ENCODE measurements at regions not wholly inside any gene's neighbourhood (a gene's known extent, or its start where the extent isn't known, plus 50 kb on each side); places are given as distances from the start of the nearest gene placed in this dataset.

DNA sequence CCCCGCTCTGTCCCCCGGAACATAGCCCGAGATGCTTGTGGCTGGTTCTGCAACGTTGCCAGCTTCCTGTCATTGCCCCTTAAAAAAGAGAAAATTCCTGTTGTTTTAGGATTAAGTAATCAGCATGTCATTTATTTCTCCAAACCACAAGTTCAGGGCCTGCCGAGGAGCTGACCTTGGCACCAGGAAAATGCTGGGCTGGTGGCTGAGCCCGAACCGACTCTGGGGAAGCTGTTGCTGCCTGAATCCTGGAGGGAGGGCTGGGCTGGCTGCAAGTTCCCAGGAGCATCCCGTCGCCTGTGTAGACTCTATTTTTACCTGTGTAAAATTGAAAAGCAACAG lies 130.9 kb upstream of the FOXF1 start:
- H3K4me3 ChIP-seq (ENCODE audit: low read depth, low read length): no peak overlapping the region
- no peaks in the 10 kb centered on the region for H3K9me3 ChIP-seq (ENCODE audit: control insufficient read depth, insufficient read depth, low read length)
- no peaks in the 10 kb centered on the region for H3K4me1 ChIP-seq (ENCODE audit: control insufficient read depth, insufficient read depth, low read length)
- no peaks in the 10 kb centered on the region for H3K36me3 ChIP-seq (ENCODE audit: control insufficient read depth, insufficient read depth, low read length)
- no peaks in the 10 kb centered on the region for H3K27me3 ChIP-seq (ENCODE audit: control insufficient read depth, insufficient read depth, low read length)
- no peak overlapping the region for H3K9ac ChIP-seq (ENCODE audit: low read depth, low read length)

DNA sequence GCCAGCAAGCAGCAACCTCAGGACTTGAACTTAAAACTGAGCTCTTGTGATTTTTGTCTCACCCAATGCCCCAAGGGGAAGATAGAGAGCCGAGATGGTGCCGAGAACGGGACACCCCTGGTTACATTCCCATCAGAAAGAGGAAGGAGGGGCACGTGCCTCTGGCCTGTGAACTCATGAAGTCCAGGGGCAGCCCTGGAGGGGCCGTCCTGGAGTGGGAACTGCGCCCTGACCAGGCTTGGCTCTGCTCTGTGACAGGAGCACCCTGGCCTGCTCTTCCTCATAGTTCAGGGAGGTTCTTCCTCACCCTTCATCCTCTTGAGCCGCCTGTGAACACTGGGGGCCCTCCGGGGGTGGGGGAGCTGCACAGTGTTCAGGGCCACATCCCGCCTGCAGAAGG lies 130.3 kb upstream of the FOXF1 start:
- H3K4me3 ChIP-seq (ENCODE audit: low read depth, low read length): no peak overlapping the region
- no peaks in the 10 kb centered on the region for H3K36me3 ChIP-seq (ENCODE audit: control insufficient read depth, insufficient read depth, low read length)
- no peaks in the 10 kb centered on the region for H3K9me3 ChIP-seq (ENCODE audit: control insufficient read depth, insufficient read depth, low read length)
- H3K27me3 ChIP-seq (ENCODE audit: control insufficient read depth, insufficient read depth, low read length): no peaks in the 10 kb centered on the region
- no peak overlapping the region for H3K9ac ChIP-seq (ENCODE audit: low read depth, low read length)
- no peaks in the 10 kb centered on the region for H3K4me1 ChIP-seq (ENCODE audit: control insufficient read depth, insufficient read depth, low read length)

DNA sequence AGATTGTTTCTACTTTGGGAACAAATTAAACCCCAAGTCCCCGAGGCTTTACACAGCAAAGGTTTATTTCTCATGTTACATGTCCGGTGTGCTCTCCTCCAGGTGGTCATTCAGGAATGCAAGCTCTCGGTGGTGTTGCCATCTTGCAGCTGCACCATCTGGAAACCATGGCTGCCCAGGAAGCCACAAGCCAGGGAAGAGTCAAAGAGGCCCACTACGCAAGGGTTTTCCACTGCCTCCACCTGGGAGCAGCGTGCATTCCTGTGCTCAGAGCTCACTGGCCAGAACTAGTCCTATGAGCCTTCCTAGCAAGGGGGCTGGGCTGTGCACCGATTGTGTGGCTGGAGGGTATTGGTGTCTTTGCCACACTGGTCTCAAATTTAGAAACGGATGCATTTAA lies 128.8 kb upstream of the FOXF1 start:
- Histone ChIP-seq H3K4me3 (ENCODE audit: low read depth, low read length) (no peak overlapping the region), H3K9me3 (ENCODE audit: control insufficient read depth, insufficient read depth, low read length) (no peaks in the 10 kb centered on the region), H3K36me3 (ENCODE audit: control insufficient read depth, insufficient read depth, low read length) (no peaks in the 10 kb centered on the region), H3K4me1 (ENCODE audit: control insufficient read depth, insufficient read depth, low read length) (no peaks in the 10 kb centered on the region), H3K9ac (ENCODE audit: low read depth, low read length) (no peak overlapping the region), H3K27me3 (ENCODE audit: control insufficient read depth, insufficient read depth, low read length) (no peaks in the 10 kb centered on the region)

DNA sequence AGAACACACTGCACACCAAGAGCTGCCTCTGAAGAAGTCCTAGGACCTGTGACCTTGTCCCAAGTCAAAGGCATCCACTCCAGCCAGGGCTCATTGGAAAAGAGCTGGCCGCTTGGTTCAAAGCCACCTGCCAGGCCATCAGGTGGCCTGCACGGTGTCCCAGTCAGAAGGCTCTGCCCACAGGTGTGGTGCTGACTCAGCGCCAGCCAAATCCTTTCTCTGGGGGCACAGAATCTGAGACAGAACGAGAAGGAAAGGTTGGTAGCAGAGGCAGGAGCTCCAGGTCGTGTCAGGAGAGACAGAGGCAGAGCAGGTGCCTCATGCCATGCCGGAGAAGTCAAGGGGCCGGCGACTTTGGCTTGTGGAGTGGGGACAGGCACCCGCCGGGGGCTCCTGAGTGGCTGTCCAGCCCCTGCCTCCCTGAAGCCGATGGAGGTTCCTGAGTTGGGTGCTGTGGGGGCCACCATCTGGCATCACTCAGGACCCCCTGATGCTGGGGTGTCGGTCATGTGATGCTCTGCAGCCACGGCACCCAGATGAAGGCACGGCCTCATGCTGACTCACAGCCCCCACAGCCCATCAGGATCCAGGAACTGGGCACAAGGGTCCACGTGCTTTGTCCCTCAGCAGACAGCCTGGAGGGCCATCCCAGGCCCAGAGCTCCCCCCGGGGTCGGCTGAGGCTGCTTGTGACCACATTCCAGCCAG lies 128.1 kb upstream of the FOXF1 start:
- H3K4me3 ChIP-seq (ENCODE audit: low read depth, low read length): no peak overlapping the region
- no peaks in the 10 kb centered on the region for H3K9me3 ChIP-seq (ENCODE audit: control insufficient read depth, insufficient read depth, low read length)
- H3K9ac ChIP-seq (ENCODE audit: low read depth, low read length): no peak overlapping the region
- H3K27me3 ChIP-seq (ENCODE audit: control insufficient read depth, insufficient read depth, low read length): no peaks in the 10 kb centered on the region
- no peaks in the 10 kb centered on the region for H3K36me3 ChIP-seq (ENCODE audit: control insufficient read depth, insufficient read depth, low read length)
- no peaks in the 10 kb centered on the region for H3K4me1 ChIP-seq (ENCODE audit: control insufficient read depth, insufficient read depth, low read length)

DNA sequence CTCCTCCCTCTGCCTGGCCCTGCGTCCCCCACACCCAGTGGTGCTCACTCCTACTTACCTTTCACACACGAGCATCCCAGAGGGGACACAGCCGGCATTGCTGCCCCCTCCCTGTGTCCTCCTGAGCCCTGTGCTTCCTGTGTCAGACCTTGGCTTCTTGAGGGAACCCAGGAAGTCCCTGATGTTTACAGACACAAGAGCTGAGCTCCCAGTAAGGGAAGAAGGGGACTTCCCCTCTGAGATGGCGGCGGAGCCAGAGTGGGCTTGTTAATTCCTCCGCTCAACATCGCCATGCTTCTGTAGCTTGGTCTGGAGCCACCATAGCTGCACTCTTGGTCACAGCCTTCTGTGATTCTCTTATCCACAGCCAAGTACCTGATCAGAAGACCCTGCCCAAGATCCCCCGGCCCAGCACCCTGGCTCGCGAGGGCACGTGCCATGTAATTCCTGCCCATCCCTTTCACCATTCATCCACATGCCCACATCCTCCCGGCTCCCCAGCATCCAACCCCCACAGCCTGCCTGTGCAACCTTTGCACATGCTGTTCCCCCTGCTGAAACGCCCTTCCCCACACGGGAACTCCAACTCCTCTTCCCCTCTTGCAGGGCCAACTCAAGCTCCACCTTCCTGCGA lies 127.4 kb upstream of the FOXF1 start:
- Histone ChIP-seq H3K9ac (ENCODE audit: low read depth, low read length) (no peak overlapping the region), H3K36me3 (ENCODE audit: control insufficient read depth, insufficient read depth, low read length) (no peaks in the 10 kb centered on the region), H3K27me3 (ENCODE audit: control insufficient read depth, insufficient read depth, low read length) (no peaks in the 10 kb centered on the region), H3K4me1 (ENCODE audit: control insufficient read depth, insufficient read depth, low read length) (no peaks in the 10 kb centered on the region), H3K4me3 (ENCODE audit: low read depth, low read length) (no peak overlapping the region), H3K9me3 (ENCODE audit: control insufficient read depth, insufficient read depth, low read length) (no peaks in the 10 kb centered on the region)

DNA sequence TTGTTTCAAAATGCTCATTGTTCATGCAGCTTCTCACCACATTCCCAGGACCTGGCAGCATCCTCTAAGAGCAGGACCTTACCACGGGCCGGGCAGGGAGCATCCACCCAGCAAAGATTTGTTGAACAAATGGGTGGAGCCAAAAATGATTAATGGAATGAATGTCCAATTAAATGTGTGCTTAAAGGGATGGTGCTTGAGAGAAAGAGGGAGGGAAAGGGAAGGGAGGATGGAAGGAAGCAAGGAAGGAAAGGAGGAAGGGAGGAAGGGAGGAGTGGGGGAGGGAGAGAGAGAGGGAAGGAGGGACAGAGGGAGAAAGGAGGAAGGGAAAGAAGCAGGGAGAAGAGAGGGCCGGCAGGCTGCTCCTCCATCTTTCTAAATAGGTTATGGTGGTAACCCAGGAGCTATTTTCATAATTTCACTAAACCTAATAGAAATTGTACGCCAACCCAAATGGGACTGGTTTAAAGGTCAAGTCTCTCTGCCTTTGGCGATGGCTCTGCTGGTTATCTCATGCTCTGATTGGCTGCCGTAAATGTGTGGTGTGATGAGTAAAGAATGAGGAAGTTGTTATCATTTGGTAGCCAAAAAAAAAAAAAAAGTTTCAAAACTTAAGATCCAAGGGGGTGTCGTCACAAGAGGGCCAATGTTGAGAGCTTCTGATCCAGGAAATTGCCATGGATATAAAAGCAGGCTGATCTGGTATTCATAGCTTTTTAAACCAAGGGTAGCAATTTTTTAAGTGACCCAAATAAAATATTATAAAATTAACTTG lies 126.7 kb upstream of the FOXF1 start:
- H3K27me3 ChIP-seq (ENCODE audit: control insufficient read depth, insufficient read depth, low read length): peaks cover 2% of the 10 kb centered on the region

DNA sequence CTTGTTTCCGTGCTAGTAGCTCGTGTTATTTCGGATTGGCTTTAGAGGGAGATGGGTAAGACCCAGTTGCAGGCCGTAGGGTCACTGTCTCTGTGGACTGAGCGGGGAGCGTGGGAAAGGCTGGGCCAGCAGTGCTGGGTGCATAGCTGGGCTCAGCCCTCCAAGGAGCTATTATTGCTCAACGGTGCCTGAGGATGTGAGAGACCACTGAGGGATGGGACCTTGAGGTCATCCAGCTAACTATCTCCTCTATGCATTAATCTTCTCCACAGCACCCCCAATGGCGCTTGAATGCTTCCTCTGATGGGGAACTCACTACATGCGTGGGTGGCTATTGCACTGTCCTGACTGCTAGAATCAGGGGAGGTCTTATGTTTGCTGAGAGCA lies 126.1 kb upstream of the FOXF1 start:
- H3K9ac ChIP-seq (ENCODE audit: low read depth, low read length): no peak overlapping the region
- H3K4me1 ChIP-seq (ENCODE audit: control insufficient read depth, insufficient read depth, low read length): no peaks in the 10 kb centered on the region
- H3K36me3 ChIP-seq (ENCODE audit: control insufficient read depth, insufficient read depth, low read length): no peaks in the 10 kb centered on the region
- peaks cover 4% of the 10 kb centered on the region for H3K27me3 ChIP-seq (ENCODE audit: control insufficient read depth, insufficient read depth, low read length)
- no peak overlapping the region for H3K4me3 ChIP-seq (ENCODE audit: low read depth, low read length)
- H3K9me3 ChIP-seq (ENCODE audit: control insufficient read depth, insufficient read depth, low read length): no peaks in the 10 kb centered on the region

More for the DNA sequence above, 126.7 kb upstream of the FOXF1 start:
- Histone ChIP-seq H3K9me3 (ENCODE audit: control insufficient read depth, insufficient read depth, low read length) (no peaks in the 10 kb centered on the region), H3K4me3 (ENCODE audit: low read depth, low read length) (no peak overlapping the region), H3K36me3 (ENCODE audit: control insufficient read depth, insufficient read depth, low read length) (no peaks in the 10 kb centered on the region), H3K4me1 (ENCODE audit: control insufficient read depth, insufficient read depth, low read length) (no peaks in the 10 kb centered on the region), H3K9ac (ENCODE audit: low read depth, low read length) (no peak overlapping the region)

DNA sequence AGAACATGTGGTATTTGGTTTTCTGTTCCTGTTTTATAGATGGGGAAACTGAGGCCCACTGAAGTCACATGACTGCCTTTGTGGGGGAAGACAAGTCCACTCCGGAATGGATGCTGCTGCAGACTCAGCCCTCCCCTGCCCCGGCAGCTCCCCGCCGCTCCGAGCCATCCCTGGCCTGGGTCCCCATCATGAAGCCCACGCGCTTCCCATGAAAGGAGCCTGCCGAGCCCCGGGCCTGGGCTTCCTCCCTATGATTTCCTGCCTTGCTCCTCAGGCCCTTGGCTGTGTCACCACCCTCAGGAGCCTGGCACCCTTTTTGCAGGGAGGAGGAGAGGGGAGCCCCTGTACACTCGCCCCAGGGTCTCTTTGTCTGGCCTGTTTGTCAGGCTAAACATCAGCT lies 125.3 kb upstream of the FOXF1 start:
- Histone ChIP-seq H3K36me3 (ENCODE audit: control insufficient read depth, insufficient read depth, low read length) (no peaks in the 10 kb centered on the region), H3K9ac (ENCODE audit: low read depth, low read length) (no peak overlapping the region), H3K27me3 (ENCODE audit: control insufficient read depth, insufficient read depth, low read length) (peaks cover 4% of the 10 kb centered on the region), H3K4me1 (ENCODE audit: control insufficient read depth, insufficient read depth, low read length) (no peaks in the 10 kb centered on the region), H3K4me3 (ENCODE audit: low read depth, low read length) (no peak overlapping the region), H3K9me3 (ENCODE audit: control insufficient read depth, insufficient read depth, low read length) (no peaks in the 10 kb centered on the region)

DNA sequence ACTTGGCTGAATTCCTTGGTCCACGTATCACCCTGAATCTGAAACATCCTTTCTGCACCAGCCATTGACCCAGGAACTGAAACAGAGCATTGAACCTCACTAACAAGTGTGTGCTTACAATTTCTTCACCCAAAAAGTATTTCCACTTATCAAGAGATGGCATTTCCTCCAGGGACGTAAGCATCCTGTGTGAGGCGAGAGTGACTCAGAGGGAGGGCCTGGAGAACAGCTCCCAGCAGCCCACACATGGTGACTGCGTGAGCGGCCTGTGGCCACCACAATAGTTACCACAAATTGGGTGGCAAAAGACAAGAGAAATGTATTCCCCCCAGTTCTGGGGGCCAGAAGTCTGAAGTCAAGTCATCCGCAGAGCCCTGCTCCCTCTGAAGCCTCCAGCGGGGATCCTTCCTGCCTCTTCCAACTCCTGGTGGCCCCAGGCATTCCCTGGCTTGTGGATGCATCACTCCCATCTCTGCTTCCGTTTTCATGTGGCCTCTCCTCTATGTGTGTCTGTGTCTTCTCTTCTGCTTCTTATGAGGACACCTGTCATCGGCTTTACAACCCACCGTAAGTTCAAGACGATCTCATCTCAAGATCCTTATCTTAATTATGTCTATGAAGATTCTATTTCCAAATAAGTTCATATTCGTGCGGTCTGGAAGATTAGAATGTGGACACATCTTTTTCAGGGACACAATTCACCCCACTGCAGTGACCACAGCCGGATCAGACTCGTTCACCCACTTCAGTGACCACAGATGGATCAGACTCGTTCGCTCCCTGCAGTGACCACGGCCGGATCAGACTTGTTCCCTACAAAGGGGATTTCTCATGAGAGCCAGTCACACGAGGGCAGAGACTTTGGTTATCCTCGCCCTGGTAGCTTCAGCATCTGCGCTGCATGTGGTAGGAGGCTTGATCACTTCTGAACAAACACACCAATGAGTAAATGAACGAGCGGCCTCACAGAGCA lies 122.6 kb upstream of the FOXF1 start:
- Histone ChIP-seq H3K27me3 (ENCODE audit: control insufficient read depth, insufficient read depth, low read length) (peaks cover 4% of the 10 kb centered on the region), H3K9ac (ENCODE audit: low read depth, low read length) (no peak overlapping the region), H3K9me3 (ENCODE audit: control insufficient read depth, insufficient read depth, low read length) (no peaks in the 10 kb centered on the region), H3K4me1 (ENCODE audit: control insufficient read depth, insufficient read depth, low read length) (no peaks in the 10 kb centered on the region), H3K4me3 (ENCODE audit: low read depth, low read length) (no peak overlapping the region), H3K36me3 (ENCODE audit: control insufficient read depth, insufficient read depth, low read length) (no peaks in the 10 kb centered on the region)

DNA sequence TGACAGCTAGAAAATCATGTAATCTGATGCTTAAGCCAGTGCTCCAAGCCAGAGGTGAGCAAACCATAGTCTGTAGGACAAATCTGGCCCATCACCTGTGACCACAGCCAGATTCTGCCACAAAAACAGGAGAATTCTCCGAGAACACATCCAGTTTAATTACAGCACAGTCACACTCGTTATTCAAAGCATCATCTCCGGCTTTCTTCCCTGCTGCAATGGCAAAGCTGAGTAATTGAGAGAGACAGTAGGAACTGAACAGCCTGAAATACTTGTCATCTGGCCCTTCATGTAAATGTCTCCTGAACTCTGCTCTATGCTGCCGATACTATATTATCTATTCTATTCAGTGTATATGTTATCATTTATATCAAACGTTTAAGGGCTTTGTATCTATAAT lies 121.4 kb upstream of the FOXF1 start:
- H3K4me1 ChIP-seq (ENCODE audit: control insufficient read depth, insufficient read depth, low read length): no peaks in the 10 kb centered on the region
- H3K9me3 ChIP-seq (ENCODE audit: control insufficient read depth, insufficient read depth, low read length): no peaks in the 10 kb centered on the region
- H3K36me3 ChIP-seq (ENCODE audit: control insufficient read depth, insufficient read depth, low read length): no peaks in the 10 kb centered on the region
- H3K27me3 ChIP-seq (ENCODE audit: control insufficient read depth, insufficient read depth, low read length): peaks cover 4% of the 10 kb centered on the region
- no peak overlapping the region for H3K4me3 ChIP-seq (ENCODE audit: low read depth, low read length)
- H3K9ac ChIP-seq (ENCODE audit: low read depth, low read length): no peak overlapping the region

DNA sequence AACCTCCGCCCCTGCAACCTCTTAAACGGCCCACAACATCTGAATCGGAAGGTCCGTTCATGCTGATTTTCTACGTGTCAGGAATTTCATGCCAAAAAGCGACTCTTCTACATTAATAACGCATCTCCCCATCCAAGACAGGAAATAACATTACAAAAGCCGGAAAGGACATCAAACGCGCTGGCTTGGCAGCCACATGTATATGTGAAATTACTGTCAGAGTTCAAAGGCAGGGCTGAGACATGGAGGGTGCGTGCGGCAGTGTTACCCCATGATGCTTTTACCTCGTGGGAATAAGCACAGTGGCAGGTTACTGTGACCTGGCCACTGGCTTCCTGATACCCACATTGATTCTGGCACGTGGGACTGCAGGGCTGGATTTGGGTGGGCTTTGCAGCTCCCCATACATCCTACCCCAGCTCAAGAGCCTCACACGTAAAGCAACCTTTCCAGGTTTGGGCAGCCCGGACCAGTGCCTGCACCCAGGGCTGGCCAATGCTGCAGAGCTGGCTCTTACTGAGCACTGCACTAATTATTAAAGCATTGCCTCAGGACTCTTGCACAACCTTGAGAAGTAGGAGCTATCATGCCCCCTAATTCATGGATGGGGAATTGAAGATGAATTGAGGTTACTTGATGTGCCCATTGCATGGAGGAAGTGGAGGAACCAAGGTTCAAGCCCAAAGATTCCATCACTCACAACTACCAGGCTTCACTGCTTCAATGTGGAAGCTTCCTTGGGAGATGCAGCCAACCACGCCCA lies 120.6 kb upstream of the FOXF1 start:
- Histone ChIP-seq H3K9me3 (ENCODE audit: control insufficient read depth, insufficient read depth, low read length) (no peaks in the 10 kb centered on the region), H3K27me3 (ENCODE audit: control insufficient read depth, insufficient read depth, low read length) (peaks cover 4% of the 10 kb centered on the region), H3K4me1 (ENCODE audit: control insufficient read depth, insufficient read depth, low read length) (no peaks in the 10 kb centered on the region), H3K4me3 (ENCODE audit: low read depth, low read length) (no peak overlapping the region), H3K9ac (ENCODE audit: low read depth, low read length) (no peak overlapping the region), H3K36me3 (ENCODE audit: control insufficient read depth, insufficient read depth, low read length) (no peaks in the 10 kb centered on the region)
